Urothelium cell line (cell line): ENCODE measurements at regions not wholly inside any gene's neighbourhood (a gene's known extent, or its start where the extent isn't known, plus 50 kb on each side); places are given as distances from the start of the nearest gene placed in this dataset.

Source experiments
- DNase-seq: peaks from one replicate; pipeline ENCODE4 v3.0.0; 2011; ENCODE audit warnings: low spot score, mixed read lengths
- FAIRE-seq: peaks from 2 replicates; lab custom pipeline; 2011; peaks lifted over from hg19 to GRCh38; lab: Jason Lieb, UNC

- DNase-seq (peak; percentile 73), FAIRE-seq (peak; percentile 78)
These were observed 594.9 kb upstream of the ID2 start for GRCh38 chr2:8086796-8087479.

GRCh38 chr2:8087480-8087840, 594.4 kb upstream of the ID2 start:
- no peak for FAIRE-seq
- DNase-seq = no peak

GRCh38 chr2:8088810-8089209, 593.0 kb upstream of the ID2 start:
- FAIRE-seq = no peak
- DNase-seq = no peak

- FAIRE-seq (no peak), DNase-seq (no peak)
These were observed 592.3 kb upstream of the ID2 start for GRCh38 chr2:8089596-8089995.

- DNase-seq = peak; percentile 44
These were observed 590.8 kb upstream of the ID2 start for GRCh38 chr2:8090748-8091700.

GRCh38 chr2:8094526-8094925, 587.3 kb upstream of the ID2 start:
- DNase-seq = peak; percentile 57
- no peak for FAIRE-seq

More at GRCh38 chr2:8090748-8091700, 590.8 kb upstream of the ID2 start:
- no peak for FAIRE-seq

- DNase-seq = no peak
- peak; percentile 32 for FAIRE-seq
These were observed 585.9 kb upstream of the ID2 start for GRCh38 chr2:8095978-8096377.

GRCh38 chr2:8096484-8096883, 585.4 kb upstream of the ID2 start:
- DNase-seq = no peak
- no peak for FAIRE-seq

GRCh38 chr2:8098476-8099266, 583.2 kb upstream of the ID2 start:
- no peak for FAIRE-seq
- no peak for DNase-seq

GRCh38 chr2:8099267-8099582, 582.6 kb upstream of the ID2 start:
- FAIRE-seq = no peak
- DNase-seq = no peak

GRCh38 chr2:8101614-8102277, 580.1 kb upstream of the ID2 start:
- DNase-seq (no peak), FAIRE-seq (no peak)

GRCh38 chr2:8102470-8102869, 579.4 kb upstream of the ID2 start:
- FAIRE-seq (no peak), DNase-seq (no peak)

- no peak for DNase-seq
- no peak for FAIRE-seq
These were observed 578.7 kb upstream of the ID2 start for GRCh38 chr2:8103085-8103708.

GRCh38 chr2:8107150-8107549, 574.7 kb upstream of the ID2 start:
- DNase-seq = no peak
- FAIRE-seq = no peak

- FAIRE-seq (no peak), DNase-seq (no peak)
These were observed 574.1 kb upstream of the ID2 start for GRCh38 chr2:8107621-8108378.

GRCh38 chr2:8110716-8111115, 571.1 kb upstream of the ID2 start:
- DNase-seq = no peak
- FAIRE-seq = no peak

- DNase-seq (no peak), FAIRE-seq (no peak)
These were observed 570.7 kb upstream of the ID2 start for GRCh38 chr2:8111193-8111592.

GRCh38 chr2:8115456-8115855, 566.4 kb upstream of the ID2 start:
- DNase-seq = no peak
- no peak for FAIRE-seq

GRCh38 chr2:8115966-8116365, 565.9 kb upstream of the ID2 start:
- no peak for FAIRE-seq
- no peak for DNase-seq

- FAIRE-seq (no peak), DNase-seq (no peak)
These were observed 565.2 kb upstream of the ID2 start for GRCh38 chr2:8116661-8117060.
